HepG2 (cell line): ENCODE measurements at regions not wholly inside any gene's neighbourhood (a gene's known extent, or its start where the extent isn't known, plus 50 kb on each side); places are given as distances from the start of the nearest gene placed in this dataset.

Experiments
- ATAC-seq: fragments of 200-7000 bp; cut with Tn5 transposase; 3 replicates; pipeline ENCODE4 v1.9.1; 2020; ENCODE audit warnings: mild to moderate bottlenecking, moderate library complexity
- BruUV-seq: library from RNA; stranded (reverse); fragments of 400-500 nt; replicated peaks from 2 replicates; lab custom pipeline; 2021; lab: Mats Ljungman, UMichigan
- CTCF ChIA-PET: fragments of 300-600 bp; formaldehyde crosslinking; extraction: SDS; loops from one replicate; lab custom pipeline; 2021; ENCODE audit warnings: low total read pairs, inconsistent platforms, low intra/inter-chr PET ratio; lab: Yijun Ruan, JAX
- POLR2A ChIA-PET: fragments of 350-600 bp; sonication (Branson Sonifier 250); formaldehyde crosslinking; loops from one replicate; lab custom pipeline; 2020; ENCODE audit warnings: antibody characterized with exemption, inconsistent platforms; lab: Yijun Ruan, JAX
- DNase-seq: peaks from one replicate; pipeline ENCODE4 v3.0.0-alpha.2; 2015; ENCODE audit warnings: low spot score
- FAIRE-seq: peaks from 3 replicates; lab custom pipeline; 2011; peaks lifted over from hg19 to GRCh38; lab: Jason Lieb, UNC
- H2AFZ ChIP-seq: one replicate; pipeline ENCODE4 v1.6.1; 2011; ENCODE audit warnings: low read length, inconsistent platforms
- H3K27ac ChIP-seq: fragments of 300-600 bp; 3 replicates; pipeline ENCODE4 v1.8.0; 2011; ENCODE audit warnings: mixed run types, mild to moderate bottlenecking, mixed read lengths, low read length, inconsistent platforms; ENCODE audit not compliant: insufficient read depth; ENCODE audit errors: extremely low read length
- H3K27me3 ChIP-seq, 2 experiments: fragments of 200-600 bp in 1 of 2; 2 replicates in 1 of 2; 3 replicates in 1 of 2; pipeline versions ENCODE4 v1.6.0 to v1.8.0; 2011; ENCODE audit warnings: low read length in 2 of 2, mild to moderate bottlenecking in 2 of 2, moderate library complexity in 2 of 2, inconsistent platforms in 1 of 2; ENCODE audit not compliant: insufficient read depth in 2 of 2, control insufficient read depth in 1 of 2
- H3K36me3 ChIP-seq, 2 experiments: fragments of 200-600 bp in 1 of 2; replicated peaks in 1 of 2; 2 replicates in 1 of 2; 3 replicates in 1 of 2; pipeline versions ENCODE4 v1.5.1 to v1.8.0; 2011; ENCODE audit warnings: low read length in 2 of 2, inconsistent platforms in 1 of 2; ENCODE audit not compliant: insufficient read depth in 2 of 2, control insufficient read depth in 1 of 2
- H3K4me1 ChIP-seq: 2 replicates; pipeline ENCODE4 v1.5.1; 2012; ENCODE audit warnings: low read length, inconsistent platforms; ENCODE audit not compliant: insufficient read depth
- H3K4me2 ChIP-seq: 2 replicates; pipeline ENCODE4 v1.6.0; 2011; ENCODE audit warnings: low read depth, low read length, inconsistent platforms
- H3K4me3 ChIP-seq, 3 experiments: fragments of 200-600 bp in 1 of 3; sonication (generic), shearing (Covaris generic) in 1 of 3; replicated peaks in 1 of 3; 2 replicates each; pipeline ENCODE4 v1.5.1; 2011 to 2016; ENCODE audit warnings: low read length in 3 of 3, inconsistent platforms in 2 of 3, low read depth in 2 of 3, mild to moderate bottlenecking in 2 of 3, control low read depth in 1 of 3, mixed read lengths in 1 of 3; ENCODE audit not compliant: insufficient read depth in 1 of 3
- H3K79me2 ChIP-seq: one replicate; pipeline ENCODE4 v1.6.1; 2011; ENCODE audit warnings: low read length, inconsistent platforms; ENCODE audit not compliant: insufficient read depth
- H3K9ac ChIP-seq: 2 replicates; pipeline ENCODE4 v1.6.0; 2011; ENCODE audit warnings: mild to moderate bottlenecking, low read depth, low read length, inconsistent platforms; ENCODE audit not compliant: insufficient read depth
- H3K9me3 ChIP-seq: 2 replicates; pipeline ENCODE4 v1.5.1; 2012; ENCODE audit warnings: mild to moderate bottlenecking, low read length
- H4K20me1 ChIP-seq: 2 replicates; pipeline ENCODE4 v1.6.0; 2011; ENCODE audit warnings: inconsistent platforms, mild to moderate bottlenecking, low read length, moderate library complexity; ENCODE audit not compliant: insufficient read depth
- HDAC2 ChIP-seq: sonication (generic); formaldehyde crosslinking; IDR thresholded peaks from 2 replicates; pipeline ENCODE4 v1.4.0; 2020; ENCODE audit warnings: missing genetic modification reagents
- MTF1 ChIP-seq: sonication (generic); formaldehyde crosslinking; IDR thresholded peaks from 2 replicates; pipeline ENCODE4 v1.5.0; 2020; ENCODE audit warnings: missing genetic modification reagents
- MYNN ChIP-seq: sonication (generic); formaldehyde crosslinking; IDR thresholded peaks from 2 replicates; pipeline ENCODE4 v1.4.0; 2020; ENCODE audit warnings: mild to moderate bottlenecking, low read depth, missing genetic modification reagents
- PATZ1 ChIP-seq: sonication (generic); formaldehyde crosslinking; IDR thresholded peaks from 2 replicates; pipeline ENCODE4 v1.4.0; 2020; ENCODE audit warnings: missing genetic modification reagents
- PBX3 ChIP-seq: sonication (generic); formaldehyde crosslinking; IDR thresholded peaks from 2 replicates; pipeline ENCODE4 v1.8.1; 2023; ENCODE audit warnings: missing genetic modification reagents, inconsistent platforms, borderline replicate concordance
- RFX5 ChIP-seq: IDR thresholded peaks from 2 replicates; pipeline ENCODE4 v1.6.1; 2011; ENCODE audit warnings: low read depth, low read length, improper control_type of control experiment
- TOPORS ChIP-seq: sonication (generic); formaldehyde crosslinking; IDR thresholded peaks from 2 replicates; pipeline ENCODE4 v1.8.0; 2023; ENCODE audit warnings: mild to moderate bottlenecking, missing genetic modification reagents
- YEATS4 ChIP-seq: sonication (generic); formaldehyde crosslinking; IDR thresholded peaks from 2 replicates; pipeline ENCODE4 v1.4.0; 2020; ENCODE audit warnings: missing genetic modification reagents, borderline replicate concordance
- ZNF160 ChIP-seq: sonication (generic); formaldehyde crosslinking; IDR thresholded peaks from 2 replicates; pipeline ENCODE4 v1.8.0; 2022; ENCODE audit warnings: mild to moderate bottlenecking, inconsistent platforms, missing genetic modification reagents
- ZNF512B ChIP-seq: sonication (generic); formaldehyde crosslinking; IDR thresholded peaks from 2 replicates; pipeline ENCODE4 v1.5.1; 2020; ENCODE audit warnings: missing genetic modification reagents, mild to moderate bottlenecking, borderline replicate concordance
- WGBS: methylation state at CpG from one replicate; pipeline ENCODE4 v1.1.6; 2017; ENCODE audit warnings: low lambda C conversion rate; 5-methylcytosine and 5-hydroxymethylcytosine counted together
- in situ Hi-C: cut with HindIII; loops from 2 replicates; pipeline ENCODE4 v1.10.0; 2017; ENCODE audit warnings: low pct_unique_long_range_greater_than_20kb; ENCODE audit not compliant: extremely low pct_ligation_motif_present
- intact Hi-C: fragments of 100-400 bp; cut with micrococcal nuclease; formaldehyde crosslinking; loops from one replicate; pipeline ENCODE4 v1.10.0; 2022; ENCODE audit not compliant: unreplicated experiment

GRCh38 chr1:58248072-58248471 is 298.5 kb downstream of the OMA1 start (continued):
- TF ChIP-seq PBX3 (CRISPR knock-in tag) (no peak), ZNF160 (CRISPR knock-in tag) (no peak), TOPORS (CRISPR knock-in tag) (no peak)

- TF ChIP-seq RFX5 (no peak), PATZ1 (CRISPR knock-in tag) (no peak), MYNN (CRISPR knock-in tag) (no peak), MTF1 (no peak), YEATS4 (CRISPR knock-in tag) (no peak), ZNF512B (CRISPR knock-in tag) (no peak), HDAC2 (CRISPR knock-in tag) (no peak)
- ATAC-seq (no peak), FAIRE-seq (no peak), DNase-seq (no peak)
- Histone ChIP-seq H3K4me3 (no peak overlapping the region), H3K4me2 (no peak overlapping the region), H4K20me1 (no peaks in the 10 kb centered on the region), H3K9ac (no peak overlapping the region), H3K9me3 (no peaks in the 10 kb centered on the region), H3K79me2 (no peaks in the 10 kb centered on the region), H3K27me3 (peaks cover 1 to 24% of the 10 kb centered on the region in 2 experiments; a peak in 3 of 5 replicates), H3K4me1 (no peaks in the 10 kb centered on the region), H2AFZ (no peak overlapping the region), H3K27ac (no peak overlapping the region), H3K36me3 (no peaks in the 10 kb centered on the region)
- POLR2A ChIA-PET, result no interaction called here
- CTCF ChIA-PET, result no interaction called here
- in situ Hi-C loops, result no loop called here
- 71% methylated on average over 4 of the region's 4 CpGs for WGBS
- intact Hi-C loops, result no loop called here
- no TSS peak for BruUV-seq
Measured at GRCh38 chr1:58246549-58246948, 300.0 kb downstream of the OMA1 start.
